Thyroid gland (tissue), 4 donors: ENCODE measurements at regions not wholly inside any gene's neighbourhood (a gene's known extent, or its start where the extent isn't known, plus 50 kb on each side); places are given as distances from the start of the nearest gene placed in this dataset.

Experiments
- DNase-seq, 2 donors: peaks; one replicate each; pipeline ENCODE4 v3.0.0-alpha.2; 2019
- H3K27ac ChIP-seq, 3 donors: fragments of 200-600 bp; sonication (generic); 1 replicate in 2 of 3; 2 replicates in 1 of 3; pipeline ENCODE4 v1.5.1; 2016 to 2019; ENCODE audit warnings: mild to moderate bottlenecking in 1 of 3, moderate library complexity in 1 of 3
- H3K27me3 ChIP-seq: fragments of 200-600 bp; sonication (generic); one replicate; pipeline ENCODE4 v1.5.1; 2019
- H3K36me3 ChIP-seq, 2 donors: fragments of 200-600 bp; sonication (generic); one replicate each; pipeline ENCODE4 v1.5.1; 2016 to 2019
- H3K4me1 ChIP-seq, 2 donors: fragments of 200-600 bp; sonication (generic); one replicate each; pipeline ENCODE4 v1.5.1; 2017 to 2019
- H3K4me3 ChIP-seq, 3 donors: fragments of 200-600 bp; sonication (generic); replicated peaks in 1 of 3; 1 replicate in 2 of 3; 2 replicates in 1 of 3; pipeline ENCODE4 v1.5.1; 2016; ENCODE audit warnings: mild to moderate bottlenecking in 1 of 3
- H3K9me3 ChIP-seq: fragments of 200-600 bp; sonication (generic); one replicate; pipeline ENCODE4 v1.5.1; 2017
- CTCF ChIP-seq, 6 experiments: fragments of 200-600 bp in 3 of 6; fragments of 450-650 bp in 3 of 6; sonication (generic) in 3 of 6; IDR thresholded peaks; one replicate each; pipeline ENCODE4 v1.5.1; 2016 to 2019; ENCODE audit warnings: antibody characterized with exemption in 6 of 6, mild to moderate bottlenecking in 2 of 6, inconsistent platforms in 1 of 6, moderate library complexity in 1 of 6
- POLR2A ChIP-seq, 2 donors: fragments of 450-650 bp; IDR thresholded peaks; one replicate each; pipeline ENCODE4 v1.6.1; 2017; ENCODE audit warnings: antibody characterized with exemption in 2 of 2, mild to moderate bottlenecking in 2 of 2, moderate library complexity in 1 of 2
- WGBS, 2 donors: methylation state at CpG; one replicate each; pipeline ENCODE4 v1.1.5; 2017; 5-methylcytosine and 5-hydroxymethylcytosine counted together
- intact Hi-C: fragments of 100-400 bp; cut with DNase I; formaldehyde crosslinking; loops from one replicate; pipeline ENCODE4 v1.15.1; 2023

GRCh38 chr15:93243573-93243972 is 154.6 kb upstream of the RGMA start:
- H3K9me3 ChIP-seq = no peaks in the 10 kb centered on the region
- 76 to 89% methylated on average over 8 to 9 of the region's 9 CpGs for WGBS, 2 donors
- no peaks in the 10 kb centered on the region for H3K4me1 ChIP-seq
- no peak overlapping the region for H3K27ac ChIP-seq
- H3K27me3 ChIP-seq = no peaks in the 10 kb centered on the region
- H3K4me3 ChIP-seq = no peak overlapping the region
- intact Hi-C loops = no loop called here
- H3K36me3 ChIP-seq = no peaks in the 10 kb centered on the region
- DNase-seq = no peak
- TF ChIP-seq POLR2A (IDR thresholded peaks at IDR 0.05) = no peak
- no peak for TF ChIP-seq CTCF (IDR thresholded peaks at IDR 0.05)

- Histone ChIP-seq H3K27ac (no peak overlapping the region), H3K36me3 (no peaks in the 10 kb centered on the region), H3K4me3 (no peak overlapping the region), H3K27me3 (no peaks in the 10 kb centered on the region), H3K4me1 (no peaks in the 10 kb centered on the region), H3K9me3 (no peaks in the 10 kb centered on the region)
- DNase-seq = no peak
- 70 to 74% methylated on average over 15 of the region's 15 CpGs for WGBS, 2 donors
- intact Hi-C loops = no loop called here
- TF ChIP-seq POLR2A (IDR thresholded peaks at IDR 0.05) (no peak), CTCF (IDR thresholded peaks at IDR 0.05) (no peak)
These were observed 152.9 kb upstream of the RGMA start for GRCh38 chr15:93241696-93242585.

GRCh38 chr15:93239993-93240392 is 151.0 kb upstream of the RGMA start:
- H3K27me3 ChIP-seq = no peaks in the 10 kb centered on the region
- TF ChIP-seq CTCF (IDR thresholded peaks at IDR 0.05) = no peak
- no peak for TF ChIP-seq POLR2A (IDR thresholded peaks at IDR 0.05)
- H3K9me3 ChIP-seq = no peaks in the 10 kb centered on the region
- no peaks in the 10 kb centered on the region for H3K36me3 ChIP-seq
- no peak overlapping the region for H3K27ac ChIP-seq
- no peaks in the 10 kb centered on the region for H3K4me1 ChIP-seq
- no peak overlapping the region for H3K4me3 ChIP-seq
- 86 to 100% methylated on average over 3 of the region's 3 CpGs for WGBS, 2 donors
- no peak for DNase-seq
- intact Hi-C loops = no loop called here

- TF ChIP-seq POLR2A (IDR thresholded peaks at IDR 0.05) = no peak
- TF ChIP-seq CTCF (IDR thresholded peaks at IDR 0.05) = no peak
- no peaks in the 10 kb centered on the region for H3K4me1 ChIP-seq
- no peaks in the 10 kb centered on the region for H3K9me3 ChIP-seq
- no peak for DNase-seq
- no peaks in the 10 kb centered on the region for H3K36me3 ChIP-seq
- no peak overlapping the region for H3K27ac ChIP-seq
- 90 to 93% methylated on average over 8 of the region's 8 CpGs for WGBS, 2 donors
- intact Hi-C loops = no loop called here
- H3K27me3 ChIP-seq = no peaks in the 10 kb centered on the region
- H3K4me3 ChIP-seq = no peak overlapping the region
These were observed 150.6 kb upstream of the RGMA start for GRCh38 chr15:93239591-93239990.

- Histone ChIP-seq H3K4me3 (no peak overlapping the region), H3K27ac (no peak overlapping the region), H3K27me3 (no peaks in the 10 kb centered on the region), H3K9me3 (no peaks in the 10 kb centered on the region), H3K36me3 (no peaks in the 10 kb centered on the region), H3K4me1 (no peaks in the 10 kb centered on the region)
- no peak for DNase-seq
- intact Hi-C loops = no loop called here
- WGBS, 2 donors = 69 to 74% methylated on average over 8 of the region's 8 CpGs
- no peak for TF ChIP-seq CTCF (IDR thresholded peaks at IDR 0.05)
- TF ChIP-seq POLR2A (IDR thresholded peaks at IDR 0.05) = no peak
These were observed 149.6 kb upstream of the RGMA start for GRCh38 chr15:93238641-93239040.
